Liver (tissue), 8 donors: ENCODE measurements at regions not wholly inside any gene's neighbourhood (a gene's known extent, or its start where the extent isn't known, plus 50 kb on each side); places are given as distances from the start of the nearest gene placed in this dataset.

Source experiments
- DNase-seq: peaks from one replicate; pipeline ENCODE4 v3.0.0-alpha.2; 2017; ENCODE audit warnings: low spot score
- H3K27ac ChIP-seq, 2 donors: one replicate each; pipeline ENCODE4 v1.7.0; 2013; ENCODE audit warnings: inconsistent platforms in 2 of 2, low read length in 2 of 2, control low read depth in 1 of 2, low read depth in 1 of 2, mild to moderate bottlenecking in 1 of 2
- H3K27me3 ChIP-seq, 4 donors: one replicate each; pipeline versions ENCODE4 v1.6.1 to v1.7.0; 2013; ENCODE audit warnings: low read length in 3 of 4, inconsistent platforms in 1 of 4, mild to moderate bottlenecking in 1 of 4, moderate library complexity in 1 of 4; ENCODE audit not compliant: control insufficient read depth in 4 of 4, insufficient read depth in 4 of 4
- H3K36me3 ChIP-seq, 4 donors: one replicate each; pipeline versions ENCODE4 v1.6.1 to v1.7.0; 2013; ENCODE audit warnings: low read length in 3 of 4, mild to moderate bottlenecking in 3 of 4, low read depth in 1 of 4, moderate library complexity in 1 of 4; ENCODE audit not compliant: control insufficient read depth in 4 of 4, insufficient read depth in 3 of 4
- H3K4me1 ChIP-seq, 4 donors: one replicate each; pipeline versions ENCODE4 v1.6.1 to v1.7.0; 2013; ENCODE audit warnings: low read length in 3 of 4, mild to moderate bottlenecking in 3 of 4, moderate library complexity in 1 of 4; ENCODE audit not compliant: control insufficient read depth in 4 of 4, insufficient read depth in 4 of 4
- H3K4me3 ChIP-seq, 3 donors: one replicate each; pipeline versions ENCODE4 v1.6.1 to v1.7.0; 2013; ENCODE audit warnings: low read length in 3 of 3, control low read depth in 1 of 3, low read depth in 1 of 3, mild to moderate bottlenecking in 1 of 3
- H3K9ac ChIP-seq, 2 donors: one replicate each; pipeline ENCODE4 v1.7.0; 2013; ENCODE audit warnings: low read length in 2 of 2, mild to moderate bottlenecking in 2 of 2, moderate library complexity in 2 of 2, control low read depth in 1 of 2, low read depth in 1 of 2
- H3K9me3 ChIP-seq, 4 donors: one replicate each; pipeline versions ENCODE4 v1.6.1 to v1.7.0; 2013; ENCODE audit warnings: low read length in 3 of 4; ENCODE audit not compliant: control insufficient read depth in 4 of 4
- ATF3 ChIP-seq: IDR thresholded peaks from 2 replicates; pipeline ENCODE4 v1.6.1; 2016; ENCODE audit warnings: antibody characterized with exemption
- CTCF ChIP-seq: fragments of 150-350 bp; IDR thresholded peaks from 2 replicates; pipeline ENCODE4 v1.5.1; 2017; ENCODE audit warnings: improper control_type of control experiment, low read depth, low read length; ENCODE audit not compliant: missing input control
- EGR1 ChIP-seq, 2 donors: IDR thresholded peaks; 2 replicates each; pipeline ENCODE4 v1.6.1; 2016 to 2018; ENCODE audit warnings: antibody characterized with exemption in 2 of 2, low read depth in 2 of 2
- FOXA1 ChIP-seq: IDR thresholded peaks from 2 replicates; pipeline ENCODE4 v1.6.1; 2016; ENCODE audit warnings: antibody characterized with exemption
- FOXA2 ChIP-seq: IDR thresholded peaks from 2 replicates; pipeline ENCODE4 v1.6.1; 2016; ENCODE audit warnings: antibody characterized with exemption
- GABPA ChIP-seq, 2 donors: IDR thresholded peaks in 1 of 2; conservative IDR thresholded peaks in 1 of 2; 2 replicates each; pipeline ENCODE4 v1.6.1; 2016; ENCODE audit warnings: antibody characterized with exemption in 2 of 2, mild to moderate bottlenecking in 1 of 2, moderate library complexity in 1 of 2
- HNF4A ChIP-seq, 2 donors: conservative IDR thresholded peaks; 2 replicates each; pipeline ENCODE4 v1.6.1; 2016; ENCODE audit warnings: antibody characterized with exemption in 2 of 2, mild to moderate bottlenecking in 2 of 2
- HNF4G ChIP-seq: IDR thresholded peaks from 2 replicates; pipeline ENCODE4 v1.6.1; 2016; ENCODE audit warnings: antibody characterized with exemption
- JUND ChIP-seq, 2 donors: IDR thresholded peaks; 2 replicates each; pipeline ENCODE4 v1.6.1; 2016; ENCODE audit warnings: antibody characterized with exemption in 2 of 2
- MAX ChIP-seq: IDR thresholded peaks from 2 replicates; pipeline ENCODE4 v1.6.1; 2016; ENCODE audit warnings: antibody characterized with exemption
- NR2F2 ChIP-seq: IDR thresholded peaks from 2 replicates; pipeline ENCODE4 v1.6.1; 2016; ENCODE audit warnings: antibody characterized with exemption
- RAD21 ChIP-seq, 2 donors: IDR thresholded peaks; 2 replicates each; pipeline ENCODE4 v1.6.1; 2016; ENCODE audit warnings: antibody characterized with exemption in 2 of 2, mild to moderate bottlenecking in 2 of 2
- REST ChIP-seq: IDR thresholded peaks from 2 replicates; pipeline ENCODE4 v1.6.1; 2016; ENCODE audit warnings: antibody characterized with exemption, mild to moderate bottlenecking
- RXRA ChIP-seq, 2 donors: IDR thresholded peaks; 2 replicates each; pipeline ENCODE4 v1.6.1; 2017 to 2018; ENCODE audit warnings: antibody characterized with exemption in 2 of 2, mild to moderate bottlenecking in 1 of 2
- SP1 ChIP-seq: IDR thresholded peaks from 2 replicates; pipeline ENCODE4 v1.6.1; 2018; ENCODE audit warnings: antibody characterized with exemption, mild to moderate bottlenecking
- TAF1 ChIP-seq: conservative IDR thresholded peaks from 2 replicates; pipeline ENCODE4 v1.6.1; 2016; ENCODE audit warnings: antibody characterized with exemption, mild to moderate bottlenecking
- ZBTB33 ChIP-seq: IDR thresholded peaks from 2 replicates; pipeline ENCODE4 v1.6.1; 2016; ENCODE audit warnings: antibody characterized with exemption
- WGBS: extraction: QIAGEN DNeasy Blood & Tissue Kit; methylation state at CpG from one replicate; pipeline ENCODE4 v1.1.7; 2013; 5-methylcytosine and 5-hydroxymethylcytosine counted together
- donor health status: healthy.
- donor health status: healthy.
- donor health status: healthy.
- donor health status: healthy.
- donor health status: healthy.

GRCh38 chr4:104022831-104023230 is 303.0 kb upstream of the TACR3 start (continued):
- TF ChIP-seq ZBTB33 (no peak), RAD21 (IDR thresholded peaks at IDR 0.05) (no peak), MAX (no peak), SP1 (no peak), FOXA2 (no peak), RXRA (IDR thresholded peaks at IDR 0.05) (no peak), FOXA1 (no peak)

GRCh38 chr4:104022226-104022625 is 302.4 kb upstream of the TACR3 start:
- Histone ChIP-seq H3K4me1 (no peaks in the 10 kb centered on the region), H3K4me3 (no peak overlapping the region), H3K9me3 (no peaks in the 10 kb centered on the region), H3K27me3 (no peaks in the 10 kb centered on the region), H3K36me3 (no peaks in the 10 kb centered on the region), H3K27ac (no peak overlapping the region), H3K9ac (no peak overlapping the region)
- no peak for TF ChIP-seq HNF4G
- no peak for TF ChIP-seq TAF1
- TF ChIP-seq NR2F2: no peak
- TF ChIP-seq GABPA (IDR thresholded peaks at IDR 0.05 in 1 of 2, conservative IDR thresholded peaks at IDR 0.05 in 1 of 2): no peak
- no peak for TF ChIP-seq RAD21 (IDR thresholded peaks at IDR 0.05)
- no peak for TF ChIP-seq ATF3
- TF ChIP-seq REST: no peak
- no peak for TF ChIP-seq MAX
- no peak for TF ChIP-seq SP1
- no peak for TF ChIP-seq HNF4A (conservative IDR thresholded peaks at IDR 0.05)
- TF ChIP-seq JUND (IDR thresholded peaks at IDR 0.05): no peak
- TF ChIP-seq ZBTB33: no peak
- TF ChIP-seq EGR1 (IDR thresholded peaks at IDR 0.05; ENCODE audit: low read depth in 2 of 2): no peak
- TF ChIP-seq FOXA1: no peak
- no peak for TF ChIP-seq CTCF
- 67% methylated on average over 2 of the region's 2 CpGs for WGBS
- DNase-seq: no peak
